ENCODE measurements at regions not wholly inside any gene's neighbourhood (a gene's known extent, or its start where the extent isn't known, plus 50 kb on each side); places are given as distances from the start of the nearest gene placed in this dataset.

GRCh38 chr1:71296551-71297134 is 215.8 kb upstream of the ZRANB2 start:
- TF ChIP-seq CTCF (IDR thresholded peaks at IDR 0.05) (no peak), POLR2A (IDR thresholded peaks at IDR 0.05) (no peak)
